ENCODE measurements at regions not wholly inside any gene's neighbourhood (a gene's known extent, or its start where the extent isn't known, plus 50 kb on each side); places are given as distances from the start of the nearest gene placed in this dataset.

DNA sequence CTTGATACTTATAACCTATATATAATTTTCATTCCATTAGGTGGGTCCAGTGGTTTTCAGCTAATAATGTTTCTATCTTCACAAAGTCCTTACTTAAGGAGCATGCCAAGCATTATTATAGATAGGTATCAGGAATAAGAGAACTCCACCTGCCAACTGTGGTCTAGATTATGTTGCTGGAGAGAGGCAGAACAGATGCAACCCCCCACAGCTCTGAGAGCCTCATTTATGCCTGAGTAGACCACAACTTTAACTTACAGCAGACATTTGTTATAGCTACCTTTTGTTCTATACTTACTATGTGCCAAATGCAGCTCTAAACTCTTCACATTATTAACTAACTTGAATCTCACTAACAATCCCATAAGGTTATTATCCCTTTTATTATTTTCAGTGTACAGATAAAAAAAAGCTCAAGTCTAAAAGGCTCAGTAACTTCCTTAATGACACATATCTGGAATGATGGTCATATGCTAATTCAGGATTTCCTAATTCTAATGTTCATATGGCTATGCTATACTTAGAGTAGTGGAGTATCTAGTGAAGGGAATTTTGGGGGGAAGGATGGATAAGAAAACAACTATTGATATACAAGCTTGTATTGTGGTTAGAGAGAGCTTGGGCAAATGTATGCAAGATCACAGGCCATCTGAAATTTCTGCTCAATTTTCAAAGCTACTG, 119.1 kb upstream of the RND3 start:
- Histone ChIP-seq H3K27ac (ENCODE audit: low read depth, low read length) (peak overlapping the region; percentile 35), H3K4me2 (ENCODE audit: insufficient read depth, low read length) (no peak overlapping the region), H3K79me2 (ENCODE audit: insufficient read depth, low read length) (peaks cover 11% of the 10 kb centered on the region), H3K4me3 (ENCODE audit: insufficient read depth, low read length) (no peak overlapping the region), H3K27me3 (ENCODE audit: insufficient read depth, low read length) (no peaks in the 10 kb centered on the region), H2AFZ (ENCODE audit: low read length) (no peak overlapping the region), H3K4me1 (ENCODE audit: insufficient read depth, low read length) (peaks cover 29% of the 10 kb centered on the region), H3K36me3 (ENCODE audit: insufficient read depth, low read length) (no peaks in the 10 kb centered on the region), H3K9me3 (ENCODE audit: low read depth, low read length) (no peaks in the 10 kb centered on the region), H4K20me1 (ENCODE audit: insufficient read depth, low read length) (no peaks in the 10 kb centered on the region)
- TF ChIP-seq, protein P1, sequence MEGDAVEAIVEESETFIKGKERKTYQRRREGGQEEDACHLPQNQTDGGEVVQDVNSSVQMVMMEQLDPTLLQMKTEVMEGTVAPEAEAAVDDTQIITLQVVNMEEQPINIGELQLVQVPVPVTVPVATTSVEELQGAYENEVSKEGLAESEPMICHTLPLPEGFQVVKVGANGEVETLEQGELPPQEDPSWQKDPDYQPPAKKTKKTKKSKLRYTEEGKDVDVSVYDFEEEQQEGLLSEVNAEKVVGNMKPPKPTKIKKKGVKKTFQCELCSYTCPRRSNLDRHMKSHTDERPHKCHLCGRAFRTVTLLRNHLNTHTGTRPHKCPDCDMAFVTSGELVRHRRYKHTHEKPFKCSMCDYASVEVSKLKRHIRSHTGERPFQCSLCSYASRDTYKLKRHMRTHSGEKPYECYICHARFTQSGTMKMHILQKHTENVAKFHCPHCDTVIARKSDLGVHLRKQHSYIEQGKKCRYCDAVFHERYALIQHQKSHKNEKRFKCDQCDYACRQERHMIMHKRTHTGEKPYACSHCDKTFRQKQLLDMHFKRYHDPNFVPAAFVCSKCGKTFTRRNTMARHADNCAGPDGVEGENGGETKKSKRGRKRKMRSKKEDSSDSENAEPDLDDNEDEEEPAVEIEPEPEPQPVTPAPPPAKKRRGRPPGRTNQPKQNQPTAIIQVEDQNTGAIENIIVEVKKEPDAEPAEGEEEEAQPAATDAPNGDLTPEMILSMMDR (IDR thresholded peaks at IDR 0.05; ENCODE audit: extremely low read depth, low read depth, low read length): no peak
- DNase-seq (ENCODE audit: insufficient read length, low spot score, missing footprints): no peak

DNA sequence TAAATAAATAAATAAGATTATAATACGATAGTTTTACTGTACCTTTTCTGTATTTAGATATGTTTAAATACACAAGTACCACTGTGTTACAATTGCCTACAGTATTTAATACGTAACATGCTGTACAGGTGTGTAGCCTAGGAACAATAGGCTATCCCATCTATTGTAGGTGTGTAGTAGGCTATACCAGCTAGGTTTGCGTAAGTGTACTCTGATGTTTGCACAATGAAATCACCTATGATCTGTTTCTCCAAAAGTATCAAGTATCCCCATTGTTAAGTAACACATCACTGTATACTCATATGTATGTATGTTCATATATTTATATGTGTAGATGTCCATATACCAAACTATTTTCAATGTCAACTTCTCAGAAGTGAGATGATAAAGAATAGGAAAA, 118.2 kb upstream of the RND3 start:
- H3K4me2 ChIP-seq (ENCODE audit: insufficient read depth, low read length): no peak overlapping the region
- H4K20me1 ChIP-seq (ENCODE audit: insufficient read depth, low read length): no peaks in the 10 kb centered on the region
- no peak for DNase-seq (ENCODE audit: insufficient read length, low spot score, missing footprints)
- no peaks in the 10 kb centered on the region for H3K9me3 ChIP-seq (ENCODE audit: low read depth, low read length)
- H3K27ac ChIP-seq (ENCODE audit: low read depth, low read length): no peak overlapping the region
- peaks cover 11% of the 10 kb centered on the region for H3K79me2 ChIP-seq (ENCODE audit: insufficient read depth, low read length)
- H3K4me3 ChIP-seq (ENCODE audit: insufficient read depth, low read length): no peak overlapping the region
- no peaks in the 10 kb centered on the region for H3K27me3 ChIP-seq (ENCODE audit: insufficient read depth, low read length)
- H3K36me3 ChIP-seq (ENCODE audit: insufficient read depth, low read length): no peaks in the 10 kb centered on the region
- TF ChIP-seq, protein P1 (IDR thresholded peaks at IDR 0.05; ENCODE audit: extremely low read depth, low read depth, low read length): no peak
- no peak overlapping the region for H2AFZ ChIP-seq (ENCODE audit: low read length)
- peaks cover 38% of the 10 kb centered on the region for H3K4me1 ChIP-seq (ENCODE audit: insufficient read depth, low read length)

DNA sequence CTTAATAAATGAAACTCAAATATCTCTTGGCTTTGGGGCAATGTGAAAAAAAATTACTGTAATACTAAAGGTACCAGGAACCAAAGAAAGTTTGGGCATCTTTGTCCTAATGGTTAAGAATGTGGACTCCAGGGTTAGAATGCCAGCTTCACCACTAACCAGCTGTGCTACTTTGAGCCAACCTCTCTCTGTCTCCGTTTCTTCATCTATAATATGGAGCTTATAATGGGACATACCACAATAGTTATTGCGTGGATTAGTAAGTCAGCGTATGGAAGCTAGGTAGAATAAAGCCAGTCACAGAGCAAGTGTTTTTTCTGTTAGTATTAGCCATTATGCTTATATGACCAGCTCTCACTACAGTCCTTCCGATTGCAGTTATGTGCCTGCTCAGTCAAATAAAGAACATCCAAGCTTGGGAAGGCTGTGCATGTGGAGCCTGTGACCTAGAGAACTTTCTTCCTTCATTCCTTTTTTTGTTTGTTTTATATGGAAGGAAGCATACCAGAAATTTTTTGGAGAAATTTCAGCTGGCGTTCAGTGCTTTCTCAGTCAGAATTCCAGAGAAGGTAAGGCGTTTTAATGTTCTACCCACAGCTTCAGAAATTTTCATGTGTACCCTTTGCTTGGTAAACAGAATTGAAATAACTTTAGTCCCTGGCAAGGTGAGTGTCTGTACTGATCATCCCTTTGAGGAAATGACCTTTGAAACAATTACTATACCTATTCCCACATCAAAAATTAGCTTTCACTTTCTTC, 114.0 kb upstream of the RND3 start:
- TF ChIP-seq, protein P1 (IDR thresholded peaks at IDR 0.05; ENCODE audit: extremely low read depth, low read depth, low read length): no peak
- Histone ChIP-seq H3K4me3 (ENCODE audit: insufficient read depth, low read length) (peak overlapping the region; percentile 36), H3K36me3 (ENCODE audit: insufficient read depth, low read length) (no peaks in the 10 kb centered on the region), H3K4me2 (ENCODE audit: insufficient read depth, low read length) (peak overlapping the region; percentile 66), H3K27me3 (ENCODE audit: insufficient read depth, low read length) (no peaks in the 10 kb centered on the region), H3K27ac (ENCODE audit: low read depth, low read length) (peak overlapping the region; percentile 59), H3K4me1 (ENCODE audit: insufficient read depth, low read length) (peaks cover 30% of the 10 kb centered on the region), H2AFZ (ENCODE audit: low read length) (peak overlapping the region; percentile 3), H4K20me1 (ENCODE audit: insufficient read depth, low read length) (no peaks in the 10 kb centered on the region), H3K9me3 (ENCODE audit: low read depth, low read length) (no peaks in the 10 kb centered on the region), H3K79me2 (ENCODE audit: insufficient read depth, low read length) (no peaks in the 10 kb centered on the region)
- DNase-seq (ENCODE audit: insufficient read length, low spot score, missing footprints): no peak

DNA sequence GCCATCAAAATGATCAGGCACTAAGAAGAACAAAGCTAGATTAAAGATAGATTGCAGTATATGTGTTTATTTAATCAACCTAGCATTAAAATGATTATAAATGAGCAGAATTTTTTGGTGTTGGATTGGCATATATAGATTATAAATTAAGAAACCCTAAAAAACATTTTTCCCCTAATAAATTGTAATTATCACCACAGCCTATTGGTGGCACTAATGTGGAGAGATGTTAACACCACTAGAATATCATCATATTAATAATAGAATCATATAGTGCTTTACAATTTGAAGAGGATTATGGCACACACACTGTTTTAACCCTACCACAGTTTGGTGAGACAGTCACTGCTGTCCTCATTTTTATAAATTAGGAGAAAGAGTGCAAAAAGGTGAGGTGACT, 112.4 kb upstream of the RND3 start:
- TF ChIP-seq, protein P1 (IDR thresholded peaks at IDR 0.05; ENCODE audit: extremely low read depth, low read depth, low read length): peak; percentile 11

More for the DNA sequence above, 112.4 kb upstream of the RND3 start:
- Histone ChIP-seq H2AFZ (ENCODE audit: low read length) (no peak overlapping the region), H4K20me1 (ENCODE audit: insufficient read depth, low read length) (no peaks in the 10 kb centered on the region), H3K27ac (ENCODE audit: low read depth, low read length) (peak overlapping the region; percentile 59), H3K4me1 (ENCODE audit: insufficient read depth, low read length) (peaks cover 43% of the 10 kb centered on the region), H3K4me3 (ENCODE audit: insufficient read depth, low read length) (no peak overlapping the region), H3K36me3 (ENCODE audit: insufficient read depth, low read length) (no peaks in the 10 kb centered on the region), H3K79me2 (ENCODE audit: insufficient read depth, low read length) (peaks cover under 1% of the 10 kb centered on the region), H3K4me2 (ENCODE audit: insufficient read depth, low read length) (no peak overlapping the region), H3K27me3 (ENCODE audit: insufficient read depth, low read length) (no peaks in the 10 kb centered on the region), H3K9me3 (ENCODE audit: low read depth, low read length) (no peaks in the 10 kb centered on the region)
- no peak for DNase-seq (ENCODE audit: insufficient read length, low spot score, missing footprints)

Data from osteoblast (primary cell).